Activated naive CD4-positive, alpha-beta T cell treated with anti-CD3 and anti-CD28 coated beads, Interleukin-2, amount 50 U/mL, for 24 hours (primary cell): ENCODE measurements at regions not wholly inside any gene's neighbourhood (a gene's known extent, or its start where the extent isn't known, plus 50 kb on each side); places are given as distances from the start of the nearest gene placed in this dataset.
"Not testable (repeated sequence)": the region's sequence is repeated elsewhere in the genome, so short reads cannot be mapped to it uniquely, and the experiment has no call there.

Experiments used
- H3K27ac Mint-ChIP-seq: one replicate; pipeline ENCODE4 v1.8.0; 2021; ENCODE audit warnings: mild to moderate bottlenecking, mixed read lengths
- H3K27me3 Mint-ChIP-seq: one replicate; pipeline ENCODE4 v1.8.0; 2021; ENCODE audit warnings: mixed read lengths
- H3K36me3 Mint-ChIP-seq: one replicate; pipeline ENCODE4 v1.8.0; 2021; ENCODE audit warnings: mixed read lengths
- H3K4me1 Mint-ChIP-seq: one replicate; pipeline ENCODE4 v1.8.0; 2021; ENCODE audit warnings: mixed read lengths
- H3K4me3 Mint-ChIP-seq: one replicate; pipeline ENCODE4 v1.8.0; 2021; ENCODE audit warnings: mild to moderate bottlenecking, mixed read lengths
- H3K9me3 Mint-ChIP-seq: one replicate; pipeline ENCODE4 v1.8.0; 2021; ENCODE audit warnings: mixed read lengths

DNA sequence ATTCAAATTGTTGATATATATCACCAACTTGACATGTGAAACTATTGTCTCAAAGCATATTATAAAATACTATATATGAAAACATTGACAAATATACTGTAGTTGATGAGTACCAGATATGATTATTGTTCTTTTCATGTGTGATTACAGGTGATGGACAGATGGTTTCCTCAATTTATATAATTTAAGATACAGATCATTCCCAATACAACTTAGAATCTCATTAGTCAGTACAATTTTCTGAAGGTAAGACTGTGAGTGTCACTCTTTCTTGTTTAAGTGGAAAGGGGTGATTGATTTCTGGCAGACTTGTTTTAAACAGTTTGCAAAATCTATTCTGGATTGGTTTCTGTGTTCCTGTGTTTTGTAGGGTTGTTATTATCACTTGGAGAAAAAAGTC, 498.8 kb downstream of the IRS2 start:
- no peak overlapping the region for H3K27ac Mint-ChIP-seq
- no peaks in the 10 kb centered on the region for H3K9me3 Mint-ChIP-seq
- peaks cover 4% of the 10 kb centered on the region for H3K27me3 Mint-ChIP-seq
- no peaks in the 10 kb centered on the region for H3K4me1 Mint-ChIP-seq
- H3K4me3 Mint-ChIP-seq: no peak overlapping the region
- H3K36me3 Mint-ChIP-seq: no peaks in the 10 kb centered on the region

DNA sequence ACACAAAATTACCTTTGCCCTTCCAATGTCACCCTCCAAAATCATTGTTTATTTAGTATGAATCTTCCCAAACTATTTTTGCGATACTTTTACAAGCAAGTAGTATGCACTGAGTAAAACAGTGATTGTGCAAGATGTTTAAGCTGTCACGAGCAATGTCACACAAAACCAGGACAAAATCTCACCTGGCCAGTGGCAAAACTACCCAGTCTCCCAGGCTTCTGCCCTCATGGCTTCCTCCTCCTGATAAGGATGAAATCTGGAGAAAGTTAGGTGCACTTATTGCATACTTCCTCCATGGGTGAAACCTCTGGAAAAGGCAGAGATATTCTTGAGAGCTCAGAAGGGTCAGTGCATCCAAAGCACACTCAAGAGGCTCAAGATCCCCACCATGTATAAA, 500.8 kb downstream of the IRS2 start:
- no peaks in the 10 kb centered on the region for H3K9me3 Mint-ChIP-seq
- H3K4me3 Mint-ChIP-seq: no peak overlapping the region

DNA sequence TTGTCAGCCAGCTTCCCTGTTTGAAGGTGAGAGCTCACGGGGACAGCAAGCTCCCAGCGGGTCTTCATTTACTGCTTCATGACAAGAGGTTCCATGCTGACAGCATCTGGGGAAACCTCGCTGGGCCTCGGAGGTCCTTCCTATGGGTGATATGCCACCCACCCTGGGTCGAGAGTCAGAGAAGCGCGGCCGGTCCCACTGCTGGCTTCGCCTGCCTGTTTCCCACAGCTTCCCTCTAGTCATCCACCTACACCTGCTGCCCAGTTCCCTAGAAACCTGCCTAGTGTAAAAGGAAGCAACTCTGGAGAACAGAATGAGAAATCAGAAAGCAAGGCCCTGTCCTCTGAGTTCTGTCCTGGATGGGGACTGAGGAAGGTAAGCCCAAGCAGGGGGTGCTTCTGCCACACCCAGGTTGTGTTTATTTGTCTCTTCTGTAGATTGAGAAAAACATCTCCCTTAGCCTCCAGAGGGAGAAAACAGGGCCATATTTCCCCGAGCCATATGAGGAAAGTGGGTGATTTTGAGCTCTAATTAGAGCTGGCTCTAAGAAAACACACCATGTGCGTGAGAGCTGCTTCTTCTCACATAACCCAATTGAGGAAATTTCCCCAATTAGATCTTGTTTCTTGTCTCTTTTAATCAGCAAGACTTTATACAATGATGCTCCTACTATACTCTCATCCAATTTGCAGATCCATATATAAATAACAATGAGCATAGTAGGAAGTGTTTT, 504.3 kb downstream of the IRS2 start:
- Mint-ChIP-seq H3K36me3 (no peaks in the 10 kb centered on the region), H3K4me3 (no peak overlapping the region), H3K4me1 (no peaks in the 10 kb centered on the region), H3K27me3 (peaks cover 4% of the 10 kb centered on the region), H3K9me3 (no peaks in the 10 kb centered on the region), H3K27ac (no peak overlapping the region)

More for the DNA sequence above, 500.8 kb downstream of the IRS2 start:
- Mint-ChIP-seq H3K36me3 (no peaks in the 10 kb centered on the region), H3K4me1 (no peaks in the 10 kb centered on the region), H3K27ac (no peak overlapping the region), H3K27me3 (peaks cover 4% of the 10 kb centered on the region)

DNA sequence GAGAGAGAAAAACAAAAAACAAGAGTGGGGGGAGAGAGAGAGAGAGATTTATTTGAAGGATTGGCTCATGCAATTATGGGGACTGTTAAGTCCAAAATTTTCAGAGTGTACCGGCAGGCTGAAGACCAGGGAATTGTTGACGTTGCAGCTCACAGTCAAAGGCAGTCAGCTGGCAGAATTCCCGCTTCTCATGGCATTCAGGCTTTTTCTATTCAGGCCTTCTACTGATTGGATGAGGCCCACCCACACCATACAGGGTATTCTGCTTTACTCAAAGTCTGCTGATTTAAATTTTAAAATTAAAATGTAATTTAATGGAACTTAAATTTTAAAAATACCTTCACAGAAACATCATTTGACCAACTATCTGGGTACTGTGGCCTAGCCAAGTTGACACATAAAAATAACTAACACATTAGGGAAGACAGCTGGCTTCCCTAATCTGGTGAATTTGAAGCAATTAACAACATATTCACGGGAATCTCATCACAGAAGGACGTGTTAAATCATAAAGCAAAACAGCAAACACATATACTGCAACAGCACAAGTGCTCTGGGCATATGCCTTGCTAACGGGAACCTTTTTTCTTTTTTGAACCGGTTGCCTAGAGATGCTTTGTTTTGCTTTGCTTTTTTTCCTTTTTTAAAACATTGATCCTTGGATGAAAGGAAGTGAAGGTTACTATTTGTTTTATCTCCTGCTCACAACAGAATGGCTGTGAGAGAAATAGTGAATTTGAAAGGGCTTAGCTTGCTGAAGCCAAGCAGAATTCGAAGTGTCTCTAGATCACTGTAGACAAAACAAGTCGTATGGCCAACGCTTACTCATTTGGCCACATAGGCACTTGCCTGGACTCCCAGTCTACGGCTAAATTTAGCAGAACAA, 505.1 kb downstream of the IRS2 start:
- Mint-ChIP-seq H3K27me3 (peaks cover 4% of the 10 kb centered on the region), H3K9me3 (no peaks in the 10 kb centered on the region), H3K4me1 (no peaks in the 10 kb centered on the region), H3K36me3 (no peaks in the 10 kb centered on the region), H3K4me3 (no peak overlapping the region), H3K27ac (no peak overlapping the region)

DNA sequence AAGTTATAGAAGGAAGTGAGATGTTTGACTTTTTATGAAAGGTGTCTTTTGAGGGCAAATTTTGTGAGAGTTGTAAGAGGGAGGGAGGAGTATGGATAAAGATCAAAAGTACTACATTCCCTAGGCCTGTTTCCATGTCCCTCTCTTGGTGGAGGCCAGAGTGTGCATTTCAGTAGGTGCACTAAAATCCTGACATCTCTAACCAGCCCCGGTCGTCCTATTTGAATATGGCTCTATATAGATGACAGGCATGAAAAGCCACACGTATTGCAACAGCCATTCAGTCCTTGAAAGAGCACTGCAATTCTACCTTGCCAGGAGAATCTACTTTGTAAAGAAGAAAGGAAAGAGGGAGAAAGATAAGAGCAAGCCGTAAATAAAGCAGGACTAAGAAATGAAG, 510.1 kb downstream of the IRS2 start:
- Mint-ChIP-seq H3K9me3 (no peaks in the 10 kb centered on the region), H3K36me3 (no peaks in the 10 kb centered on the region), H3K4me1 (no peaks in the 10 kb centered on the region), H3K27ac (no peak overlapping the region), H3K4me3 (no peak overlapping the region), H3K27me3 (peaks cover 2% of the 10 kb centered on the region)

DNA sequence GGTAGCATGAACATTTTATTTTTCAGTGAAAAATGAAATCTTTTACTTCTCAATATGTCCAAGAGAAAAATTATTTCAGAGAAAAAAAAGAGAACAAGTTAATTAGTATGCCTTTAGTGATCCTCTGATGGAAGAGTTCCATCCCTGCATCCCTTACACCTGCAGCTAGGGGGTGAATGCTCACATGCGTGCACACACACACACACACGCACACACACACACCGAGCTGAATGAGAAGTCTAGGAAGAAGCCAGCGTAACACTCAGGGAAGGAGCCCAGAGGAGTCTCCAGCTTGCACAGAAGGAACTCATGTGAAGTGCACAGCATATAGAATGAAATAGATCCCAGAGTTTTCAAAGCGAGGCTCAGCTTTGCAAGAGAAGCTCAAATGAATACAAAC, 510.5 kb downstream of the IRS2 start:
- H3K27ac Mint-ChIP-seq: no peak overlapping the region
- no peaks in the 10 kb centered on the region for H3K36me3 Mint-ChIP-seq
- no peaks in the 10 kb centered on the region for H3K9me3 Mint-ChIP-seq
- no peak overlapping the region for H3K4me3 Mint-ChIP-seq
- H3K27me3 Mint-ChIP-seq: peaks cover 2% of the 10 kb centered on the region
- no peaks in the 10 kb centered on the region for H3K4me1 Mint-ChIP-seq

DNA sequence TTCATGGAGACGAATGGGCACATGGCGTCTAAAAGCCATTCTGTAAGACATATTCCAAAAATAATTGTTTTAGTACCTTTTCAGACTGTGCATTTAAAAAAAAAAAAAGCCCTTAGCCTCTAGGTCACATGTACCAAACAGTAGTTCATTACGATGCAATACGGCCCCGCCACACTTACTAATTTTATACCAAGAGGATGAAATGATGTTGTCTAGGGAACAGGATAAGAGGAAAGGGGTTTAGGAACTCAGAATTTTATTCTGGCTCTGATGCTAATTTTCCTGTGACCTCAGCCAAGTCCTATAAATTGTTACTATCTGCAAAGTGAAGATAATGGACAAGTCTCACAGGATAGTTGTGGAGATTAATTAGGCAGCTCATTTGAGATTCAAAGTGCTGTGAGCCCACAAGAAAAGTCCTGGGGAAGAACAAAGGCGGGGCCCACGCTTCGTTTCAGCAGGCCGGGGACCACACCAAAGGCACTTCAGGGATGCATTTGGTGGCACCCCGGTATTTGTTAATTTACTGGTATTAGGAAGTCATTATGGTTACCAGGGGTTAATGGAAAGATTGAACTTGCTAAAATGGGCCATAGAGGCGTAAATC, 511.1 kb downstream of the IRS2 start:
- Mint-ChIP-seq H3K27ac (no peak overlapping the region), H3K4me1 (no peaks in the 10 kb centered on the region), H3K4me3 (no peak overlapping the region), H3K36me3 (no peaks in the 10 kb centered on the region), H3K27me3 (peaks cover 1% of the 10 kb centered on the region), H3K9me3 (no peaks in the 10 kb centered on the region)

DNA sequence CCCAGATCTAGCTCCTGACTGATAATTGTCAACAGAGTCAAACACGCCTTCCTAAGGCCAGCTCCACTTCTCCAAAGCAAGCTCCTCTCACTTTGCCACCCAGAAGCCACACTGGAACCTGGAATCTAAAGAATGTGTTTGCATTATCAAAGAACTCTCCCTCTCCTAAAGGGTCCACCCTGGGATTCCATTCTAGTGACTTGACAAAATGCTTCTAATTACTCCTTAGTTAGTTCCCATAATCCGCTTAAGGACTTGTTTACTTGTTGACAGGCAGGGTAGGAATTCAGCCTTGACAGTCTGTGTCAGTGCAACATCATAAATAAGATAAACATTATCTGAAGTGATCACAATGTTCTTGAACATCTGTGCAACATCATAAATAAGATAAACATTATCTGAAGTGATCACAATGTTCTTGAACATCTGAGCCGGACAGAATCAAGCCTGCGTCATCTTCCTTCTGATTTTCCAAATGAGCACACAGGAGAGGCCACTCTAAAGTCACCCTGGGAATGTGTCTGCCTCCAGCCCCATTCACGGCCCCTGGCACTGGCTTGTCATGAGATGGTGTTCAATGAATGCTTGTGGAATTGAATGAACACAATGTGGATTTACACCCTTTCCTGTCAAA, 512.1 kb downstream of the IRS2 start:
- no peaks in the 10 kb centered on the region for H3K9me3 Mint-ChIP-seq
- H3K27me3 Mint-ChIP-seq: no peaks in the 10 kb centered on the region
- no peak overlapping the region for H3K27ac Mint-ChIP-seq
- no peak overlapping the region for H3K4me3 Mint-ChIP-seq
- no peaks in the 10 kb centered on the region for H3K36me3 Mint-ChIP-seq
- no peaks in the 10 kb centered on the region for H3K4me1 Mint-ChIP-seq

DNA sequence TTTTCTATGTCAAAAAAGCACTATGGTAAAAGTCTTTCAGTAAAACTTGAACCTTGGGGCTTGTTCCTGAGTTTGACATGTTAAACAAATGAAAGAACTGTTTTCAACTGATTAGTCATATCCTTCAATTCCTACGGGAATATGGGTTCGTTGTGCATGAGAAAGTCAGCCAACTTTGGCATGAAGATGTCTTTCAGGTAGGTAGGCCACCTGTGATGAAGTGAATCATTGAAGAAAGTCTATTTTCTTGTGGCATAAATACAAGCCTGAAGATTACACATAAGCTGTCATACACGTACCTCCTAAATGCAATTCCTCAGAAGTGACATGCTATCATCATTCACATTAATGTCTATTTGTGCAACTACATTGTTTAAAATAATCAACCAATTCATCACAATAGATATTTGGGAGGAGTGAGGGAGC, 513.0 kb downstream of the IRS2 start:
- Mint-ChIP-seq H3K36me3 (no peaks in the 10 kb centered on the region), H3K27me3 (peaks cover 2% of the 10 kb centered on the region), H3K4me1 (no peaks in the 10 kb centered on the region), H3K9me3 (no peaks in the 10 kb centered on the region), H3K4me3 (no peak overlapping the region), H3K27ac (no peak overlapping the region)

DNA sequence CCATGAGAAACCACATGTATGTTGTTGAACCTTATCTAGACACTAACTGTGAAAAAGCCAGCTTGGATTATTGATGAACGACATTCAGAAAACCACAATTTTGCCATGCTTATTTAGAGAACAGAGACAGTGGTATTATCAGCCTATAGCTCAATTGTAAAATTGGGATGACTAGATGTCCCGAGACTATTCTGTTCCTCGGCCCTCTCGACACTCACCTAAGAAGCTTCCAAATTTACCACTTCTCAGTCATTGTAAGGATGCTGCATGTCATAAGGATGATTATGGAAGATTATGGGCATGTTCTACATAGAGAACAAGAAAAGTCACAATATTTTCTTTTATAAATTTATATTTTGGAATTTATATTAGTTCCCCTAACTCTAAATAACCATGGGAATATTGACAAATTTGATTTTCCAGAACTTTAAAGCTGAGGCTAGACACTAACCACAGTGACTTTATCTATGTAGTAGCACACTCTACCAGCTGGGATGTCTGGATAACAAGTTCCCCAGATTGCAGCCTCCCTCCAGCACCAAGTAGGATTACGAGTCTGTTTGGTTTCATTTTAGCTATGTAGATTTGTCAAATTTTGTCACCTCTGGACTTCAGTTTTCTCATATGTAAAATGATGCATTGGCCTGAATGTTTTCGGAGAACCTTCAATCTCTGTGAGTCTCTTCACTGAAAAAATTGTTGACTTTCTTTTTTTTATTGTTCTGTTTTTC, 513.6 kb downstream of the IRS2 start:
- no peaks in the 10 kb centered on the region for H3K36me3 Mint-ChIP-seq
- H3K27me3 Mint-ChIP-seq: peaks cover 3% of the 10 kb centered on the region
- H3K9me3 Mint-ChIP-seq: no peaks in the 10 kb centered on the region
- H3K27ac Mint-ChIP-seq: no peak overlapping the region
- H3K4me3 Mint-ChIP-seq: no peak overlapping the region
- H3K4me1 Mint-ChIP-seq: no peaks in the 10 kb centered on the region

DNA sequence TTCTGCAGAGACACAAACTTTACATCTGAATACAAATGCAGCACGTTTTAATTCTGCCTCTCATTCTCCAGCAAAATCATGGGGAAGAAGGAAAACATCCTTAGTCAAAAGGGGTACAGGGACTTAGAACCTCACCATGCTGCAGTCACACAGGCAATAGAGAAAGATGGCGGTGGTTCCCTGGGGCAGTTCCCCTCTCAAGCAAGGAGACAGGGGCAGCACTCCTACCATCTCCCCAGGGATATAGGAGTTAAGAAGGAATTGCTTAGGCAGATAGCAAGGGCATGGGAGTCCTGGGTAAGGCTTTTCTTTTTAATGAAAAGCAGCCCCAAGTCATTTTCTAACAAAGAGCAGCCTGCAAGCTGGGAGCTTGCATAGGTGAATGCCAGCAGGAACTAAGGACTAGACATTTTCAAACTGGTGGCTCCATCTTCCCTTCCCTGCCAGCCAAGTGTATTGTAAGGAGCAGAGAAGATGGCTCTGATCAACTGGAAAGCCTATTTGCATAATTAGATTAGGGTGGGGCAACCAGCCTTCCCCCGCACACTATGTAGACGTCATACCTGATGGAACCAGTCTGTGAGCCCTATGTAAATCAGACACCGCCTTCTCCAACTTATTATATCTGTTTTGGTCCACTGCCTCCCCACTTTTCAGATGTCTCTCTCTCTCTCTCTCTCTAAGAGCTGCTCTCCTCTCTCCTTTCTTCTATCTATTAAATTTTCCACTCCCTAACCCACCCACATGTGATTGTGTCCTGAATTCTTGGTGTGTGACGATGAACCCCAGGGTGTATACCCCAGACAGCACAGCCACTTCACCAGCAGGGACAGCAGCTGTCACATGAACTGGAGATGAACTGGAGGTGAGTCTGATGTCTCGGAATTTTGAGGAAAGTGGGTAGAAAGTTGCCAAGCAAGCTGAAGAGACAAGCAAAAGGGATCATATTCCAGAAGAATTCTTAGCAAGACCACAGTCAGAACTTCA, 514.5 kb downstream of the IRS2 start:
- H3K36me3 Mint-ChIP-seq: no peaks in the 10 kb centered on the region
- no peaks in the 10 kb centered on the region for H3K9me3 Mint-ChIP-seq
- no peaks in the 10 kb centered on the region for H3K4me1 Mint-ChIP-seq
- no peak overlapping the region for H3K27ac Mint-ChIP-seq
- H3K4me3 Mint-ChIP-seq: no peak overlapping the region
- peaks cover 3% of the 10 kb centered on the region for H3K27me3 Mint-ChIP-seq

DNA sequence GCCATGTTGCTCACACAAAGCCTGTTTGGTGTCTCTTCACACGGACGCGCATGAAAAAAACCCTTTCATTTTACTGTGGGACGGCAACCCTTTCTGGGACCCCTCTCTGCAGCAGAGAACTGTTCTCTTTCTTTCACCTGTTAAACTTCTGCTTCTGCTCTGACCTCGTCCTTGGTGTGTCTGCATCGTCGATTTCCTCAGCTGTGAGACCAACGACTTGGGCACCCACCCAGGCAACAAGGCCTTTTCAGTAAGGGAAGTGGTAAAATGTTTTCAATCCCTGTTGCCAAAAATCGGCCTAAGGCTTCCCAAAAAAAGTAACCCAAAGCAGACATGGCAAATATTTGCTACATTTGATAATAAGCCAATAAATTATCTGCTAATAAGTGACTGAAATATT, 515.3 kb downstream of the IRS2 start:
- Mint-ChIP-seq H3K4me1 (no peaks in the 10 kb centered on the region), H3K27me3 (peaks cover 6% of the 10 kb centered on the region), H3K27ac (no peak overlapping the region), H3K36me3 (no peaks in the 10 kb centered on the region), H3K9me3 (no peaks in the 10 kb centered on the region), H3K4me3 (no peak overlapping the region)

DNA sequence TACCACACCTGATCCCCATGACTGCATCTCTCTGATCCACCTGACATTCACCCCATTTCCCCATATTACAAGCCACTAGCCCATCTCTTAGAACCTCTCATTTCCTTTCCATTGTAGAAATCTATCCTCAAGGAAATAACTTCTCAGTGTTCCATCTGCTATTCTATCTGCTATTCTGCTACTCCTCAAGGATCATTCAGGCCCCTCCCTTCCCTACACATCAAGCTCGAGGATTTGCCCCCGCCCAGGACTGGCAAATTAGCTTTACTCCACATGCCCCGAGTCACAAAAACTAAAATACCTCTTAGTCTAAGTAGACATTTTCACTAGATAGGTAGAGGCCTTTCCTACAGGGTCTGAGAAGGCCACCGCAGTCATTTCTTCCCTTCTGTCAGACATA, 517.0 kb downstream of the IRS2 start:
- not testable (repeated sequence) for H3K36me3 Mint-ChIP-seq, H3K27ac Mint-ChIP-seq, H3K4me3 Mint-ChIP-seq, H3K9me3 Mint-ChIP-seq, H3K27me3 Mint-ChIP-seq, H3K4me1 Mint-ChIP-seq

DNA sequence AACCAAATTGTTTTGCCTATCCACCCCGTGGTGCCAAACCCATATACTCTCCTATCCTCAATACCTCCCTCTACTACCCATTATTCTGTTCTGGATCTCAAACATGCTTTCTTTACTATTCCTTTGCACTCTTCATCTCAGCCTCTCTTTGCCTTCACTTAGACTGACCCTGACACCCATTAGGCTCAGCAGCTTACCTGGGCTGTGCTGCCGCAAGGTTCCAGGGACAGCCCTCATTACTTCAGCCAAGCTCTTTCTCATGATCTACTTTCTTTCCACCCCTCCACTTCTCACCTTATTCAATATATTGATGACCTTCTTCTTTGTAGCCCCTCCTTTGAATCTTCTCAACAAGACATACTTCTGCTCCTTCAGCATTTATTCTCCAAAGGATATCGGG, 517.9 kb downstream of the IRS2 start:
- H3K9me3 Mint-ChIP-seq, H3K36me3 Mint-ChIP-seq, H3K27me3 Mint-ChIP-seq, H3K4me3 Mint-ChIP-seq, H3K4me1 Mint-ChIP-seq, H3K27ac Mint-ChIP-seq: not testable (repeated sequence)
